Panc1 (cell line): ENCODE measurements at regions not wholly inside any gene's neighbourhood (a gene's known extent, or its start where the extent isn't known, plus 50 kb on each side); places are given as distances from the start of the nearest gene placed in this dataset.

Experiments
- ATAC-seq: fragments of 200-7000 bp; cut with Tn5 transposase; 2 replicates; pipeline ENCODE4 v1.9.1; 2020; ENCODE audit warnings: mild to moderate bottlenecking, moderate library complexity
- BruUV-seq: library from RNA; stranded (reverse); fragments of 400-500 nt; replicated peaks from 2 replicates; lab custom pipeline; 2021; lab: Mats Ljungman, UMichigan
- CTCF ChIA-PET: fragments of 300-600 bp; sonication (Branson Sonifier 250); formaldehyde crosslinking; loops from one replicate; lab custom pipeline; 2022; ENCODE audit warnings: antibody characterized with exemption; lab: Charles Lee
- POLR2A ChIA-PET: fragments of 300-600 bp; sonication (Branson Sonifier 250); formaldehyde crosslinking; loops from one replicate; lab custom pipeline; 2022; ENCODE audit warnings: antibody characterized with exemption; lab: Charles Lee
- DNase-seq: peaks from one replicate; pipeline ENCODE4 v3.0.0-alpha.2; 2010; ENCODE audit warnings: low read depth, low spot score
- H3K27ac ChIP-seq: 2 replicates; pipeline ENCODE4 v1.5.1; 2011; ENCODE audit warnings: mild to moderate bottlenecking, low read length, inconsistent platforms
- H3K27me3 ChIP-seq: fragments of 200-500 bp; sonication (Bioruptor generic); 2 replicates; pipeline ENCODE4 v1.6.0; 2014; ENCODE audit warnings: low read length, inconsistent platforms; ENCODE audit not compliant: control insufficient read depth, insufficient read depth
- H3K36me3 ChIP-seq: fragments of 200-500 bp; sonication (Bioruptor generic); 2 replicates; pipeline ENCODE4 v1.5.1; 2014; ENCODE audit warnings: inconsistent platforms, mild to moderate bottlenecking, low read length, moderate library complexity; ENCODE audit not compliant: control insufficient read depth, insufficient read depth
- H3K4me1 ChIP-seq: 2 replicates; pipeline ENCODE4 v1.5.1; 2011; ENCODE audit warnings: inconsistent platforms, mild to moderate bottlenecking, low read length, moderate library complexity; ENCODE audit not compliant: control insufficient read depth, insufficient read depth
- H3K4me3 ChIP-seq, 2 experiments: 2 replicates each; pipeline ENCODE4 v1.5.1; 2011 to 2012; ENCODE audit warnings: low read depth in 2 of 2, low read length in 2 of 2, mild to moderate bottlenecking in 2 of 2, inconsistent platforms in 1 of 2, moderate library complexity in 1 of 2
- H3K9me3 ChIP-seq: fragments of 200-500 bp; sonication (Bioruptor generic); 2 replicates; pipeline ENCODE4 v1.5.1; 2014; ENCODE audit warnings: low read depth, mild to moderate bottlenecking, inconsistent platforms, low read length, moderate library complexity; ENCODE audit not compliant: control insufficient read depth, insufficient read depth
- POLR2AphosphoS5 ChIP-seq: IDR thresholded peaks from 2 replicates; pipeline ENCODE4 v1.6.1; 2012; ENCODE audit warnings: mild to moderate bottlenecking, low read depth, low read length, moderate library complexity
- SIN3A ChIP-seq: IDR thresholded peaks from 2 replicates; pipeline ENCODE4 v1.6.1; 2012; ENCODE audit warnings: low read depth, mild to moderate bottlenecking, low read length, moderate library complexity, borderline replicate concordance; ENCODE audit not compliant: insufficient read depth
- TCF7L2 ChIP-seq: IDR thresholded peaks from 2 replicates; pipeline ENCODE4 v1.6.1; 2011; ENCODE audit warnings: mild to moderate bottlenecking, low read depth, low read length, inconsistent platforms
- in situ Hi-C: cut with HindIII; loops from 2 replicates; pipeline ENCODE4 v1.10.0; 2016; ENCODE audit warnings: low sequenced_read_pairs, low pct_unique_long_range_greater_than_20kb
- intact Hi-C: fragments of 100-400 bp; cut with micrococcal nuclease; formaldehyde crosslinking; loops from one replicate; pipeline ENCODE4 v1.10.0; 2022; ENCODE audit not compliant: unreplicated experiment
- TF ChIP-seq, protein P1 (sequence below): fragments of 450-650 bp; IDR thresholded peaks from 2 replicates; pipeline ENCODE4 v1.5.1; 2017; ENCODE audit warnings: mild to moderate bottlenecking
- TF ChIP-seq, protein P2 (sequence below), 2 experiments: IDR thresholded peaks; 2 replicates each; pipeline ENCODE4 v1.6.1; 2011 to 2012; ENCODE audit warnings: low read depth in 2 of 2, control low read depth in 1 of 2, low read length in 1 of 2, mild to moderate bottlenecking in 1 of 2, moderate library complexity in 1 of 2; ENCODE audit not compliant: insufficient read depth in 1 of 2

DNA sequence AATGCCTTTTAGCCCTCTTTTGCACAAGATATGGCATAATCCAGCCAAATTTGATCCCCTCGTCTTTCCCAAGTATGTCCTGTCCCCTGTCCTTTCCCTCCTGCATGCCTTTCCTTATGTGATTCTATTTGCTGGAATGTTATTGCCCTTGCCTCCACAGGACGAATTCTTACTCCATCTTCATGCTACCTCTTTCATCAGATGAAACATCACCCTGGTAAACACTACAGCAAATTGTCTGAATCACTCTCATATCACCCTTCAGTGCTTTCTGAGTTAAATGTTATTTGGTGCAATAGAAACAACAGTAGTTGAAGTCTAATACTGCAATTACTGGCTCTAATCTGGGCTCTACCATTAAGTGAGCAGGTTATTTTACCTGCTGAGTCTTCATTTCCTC, 52.2 kb upstream of the FAT1 start:
- H3K27me3 ChIP-seq, result no peaks in the 10 kb centered on the region
- ChIA-PET POLR2A (no interaction called here), CTCF (no interaction called here)
- intact Hi-C loops, result no loop called here
- no peaks in the 10 kb centered on the region for H3K36me3 ChIP-seq
- H3K4me1 ChIP-seq, result peaks cover 2% of the 10 kb centered on the region
- no peak overlapping the region for H3K4me3 ChIP-seq
- DNase-seq (no peak), ATAC-seq (no peak)
- in situ Hi-C loops, result no loop called here
- TF ChIP-seq, protein P1, sequence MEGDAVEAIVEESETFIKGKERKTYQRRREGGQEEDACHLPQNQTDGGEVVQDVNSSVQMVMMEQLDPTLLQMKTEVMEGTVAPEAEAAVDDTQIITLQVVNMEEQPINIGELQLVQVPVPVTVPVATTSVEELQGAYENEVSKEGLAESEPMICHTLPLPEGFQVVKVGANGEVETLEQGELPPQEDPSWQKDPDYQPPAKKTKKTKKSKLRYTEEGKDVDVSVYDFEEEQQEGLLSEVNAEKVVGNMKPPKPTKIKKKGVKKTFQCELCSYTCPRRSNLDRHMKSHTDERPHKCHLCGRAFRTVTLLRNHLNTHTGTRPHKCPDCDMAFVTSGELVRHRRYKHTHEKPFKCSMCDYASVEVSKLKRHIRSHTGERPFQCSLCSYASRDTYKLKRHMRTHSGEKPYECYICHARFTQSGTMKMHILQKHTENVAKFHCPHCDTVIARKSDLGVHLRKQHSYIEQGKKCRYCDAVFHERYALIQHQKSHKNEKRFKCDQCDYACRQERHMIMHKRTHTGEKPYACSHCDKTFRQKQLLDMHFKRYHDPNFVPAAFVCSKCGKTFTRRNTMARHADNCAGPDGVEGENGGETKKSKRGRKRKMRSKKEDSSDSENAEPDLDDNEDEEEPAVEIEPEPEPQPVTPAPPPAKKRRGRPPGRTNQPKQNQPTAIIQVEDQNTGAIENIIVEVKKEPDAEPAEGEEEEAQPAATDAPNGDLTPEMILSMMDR, result no peak
- TF ChIP-seq TCF7L2, result no peak
- TF ChIP-seq POLR2AphosphoS5, result no peak
- no peak for TF ChIP-seq SIN3A
- TF ChIP-seq, protein P2, sequence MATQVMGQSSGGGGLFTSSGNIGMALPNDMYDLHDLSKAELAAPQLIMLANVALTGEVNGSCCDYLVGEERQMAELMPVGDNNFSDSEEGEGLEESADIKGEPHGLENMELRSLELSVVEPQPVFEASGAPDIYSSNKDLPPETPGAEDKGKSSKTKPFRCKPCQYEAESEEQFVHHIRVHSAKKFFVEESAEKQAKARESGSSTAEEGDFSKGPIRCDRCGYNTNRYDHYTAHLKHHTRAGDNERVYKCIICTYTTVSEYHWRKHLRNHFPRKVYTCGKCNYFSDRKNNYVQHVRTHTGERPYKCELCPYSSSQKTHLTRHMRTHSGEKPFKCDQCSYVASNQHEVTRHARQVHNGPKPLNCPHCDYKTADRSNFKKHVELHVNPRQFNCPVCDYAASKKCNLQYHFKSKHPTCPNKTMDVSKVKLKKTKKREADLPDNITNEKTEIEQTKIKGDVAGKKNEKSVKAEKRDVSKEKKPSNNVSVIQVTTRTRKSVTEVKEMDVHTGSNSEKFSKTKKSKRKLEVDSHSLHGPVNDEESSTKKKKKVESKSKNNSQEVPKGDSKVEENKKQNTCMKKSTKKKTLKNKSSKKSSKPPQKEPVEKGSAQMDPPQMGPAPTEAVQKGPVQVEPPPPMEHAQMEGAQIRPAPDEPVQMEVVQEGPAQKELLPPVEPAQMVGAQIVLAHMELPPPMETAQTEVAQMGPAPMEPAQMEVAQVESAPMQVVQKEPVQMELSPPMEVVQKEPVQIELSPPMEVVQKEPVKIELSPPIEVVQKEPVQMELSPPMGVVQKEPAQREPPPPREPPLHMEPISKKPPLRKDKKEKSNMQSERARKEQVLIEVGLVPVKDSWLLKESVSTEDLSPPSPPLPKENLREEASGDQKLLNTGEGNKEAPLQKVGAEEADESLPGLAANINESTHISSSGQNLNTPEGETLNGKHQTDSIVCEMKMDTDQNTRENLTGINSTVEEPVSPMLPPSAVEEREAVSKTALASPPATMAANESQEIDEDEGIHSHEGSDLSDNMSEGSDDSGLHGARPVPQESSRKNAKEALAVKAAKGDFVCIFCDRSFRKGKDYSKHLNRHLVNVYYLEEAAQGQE (IDR thresholded peaks at IDR 0.05; ENCODE audit: insufficient read depth in 1 of 2, low read depth in 2 of 2, low read length in 1 of 2), result no peak
- no TSS peak for BruUV-seq
- no peak overlapping the region for H3K27ac ChIP-seq
- no peaks in the 10 kb centered on the region for H3K9me3 ChIP-seq

DNA sequence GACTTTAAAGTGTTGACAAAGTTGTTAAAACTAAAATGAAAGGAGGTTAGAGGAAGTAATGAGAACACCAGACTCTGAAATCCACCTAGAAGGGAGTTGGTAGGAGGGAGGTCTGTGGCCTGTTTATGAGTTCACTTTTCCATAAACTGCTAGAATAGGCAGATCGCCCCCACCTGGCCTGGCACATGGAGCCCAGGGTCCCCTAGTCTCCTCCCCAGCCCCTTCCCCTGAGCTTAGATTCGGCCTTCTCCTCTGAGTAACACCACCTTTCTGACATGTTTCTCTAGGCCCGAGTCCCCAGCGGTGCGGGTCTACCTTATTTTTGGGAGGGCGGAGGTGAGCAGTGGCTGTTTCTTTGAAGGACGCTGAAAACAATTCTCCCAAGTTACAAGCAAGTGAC, 54.5 kb upstream of the FAT1 start:
- ChIA-PET CTCF (no interaction called here), POLR2A (no interaction called here)
- in situ Hi-C loops, result no loop called here

More for the DNA sequence above, 54.5 kb upstream of the FAT1 start:
- DNase-seq, result no peak
- H3K9me3 ChIP-seq, result no peaks in the 10 kb centered on the region
- TF ChIP-seq, protein P1, result no peak
- no peak for TF ChIP-seq TCF7L2
- TF ChIP-seq SIN3A, result no peak
- TF ChIP-seq, protein P2 (IDR thresholded peaks at IDR 0.05; ENCODE audit: insufficient read depth in 1 of 2, low read depth in 2 of 2, low read length in 1 of 2), result no peak
- no peak for TF ChIP-seq POLR2AphosphoS5
- no peaks in the 10 kb centered on the region for H3K36me3 ChIP-seq
- no peak overlapping the region for H3K4me3 ChIP-seq
- H3K4me1 ChIP-seq, result peaks cover 10% of the 10 kb centered on the region
- ATAC-seq, result no peak
- intact Hi-C loops, result no loop called here
- no peak overlapping the region; the same call in 1 of the 2 replicates for H3K27ac ChIP-seq
- no peaks in the 10 kb centered on the region for H3K27me3 ChIP-seq
- no TSS peak for BruUV-seq
